ENCODE measurements at regions not wholly inside any gene's neighbourhood (a gene's known extent, or its start where the extent isn't known, plus 50 kb on each side); places are given as distances from the start of the nearest gene placed in this dataset.

DNA sequence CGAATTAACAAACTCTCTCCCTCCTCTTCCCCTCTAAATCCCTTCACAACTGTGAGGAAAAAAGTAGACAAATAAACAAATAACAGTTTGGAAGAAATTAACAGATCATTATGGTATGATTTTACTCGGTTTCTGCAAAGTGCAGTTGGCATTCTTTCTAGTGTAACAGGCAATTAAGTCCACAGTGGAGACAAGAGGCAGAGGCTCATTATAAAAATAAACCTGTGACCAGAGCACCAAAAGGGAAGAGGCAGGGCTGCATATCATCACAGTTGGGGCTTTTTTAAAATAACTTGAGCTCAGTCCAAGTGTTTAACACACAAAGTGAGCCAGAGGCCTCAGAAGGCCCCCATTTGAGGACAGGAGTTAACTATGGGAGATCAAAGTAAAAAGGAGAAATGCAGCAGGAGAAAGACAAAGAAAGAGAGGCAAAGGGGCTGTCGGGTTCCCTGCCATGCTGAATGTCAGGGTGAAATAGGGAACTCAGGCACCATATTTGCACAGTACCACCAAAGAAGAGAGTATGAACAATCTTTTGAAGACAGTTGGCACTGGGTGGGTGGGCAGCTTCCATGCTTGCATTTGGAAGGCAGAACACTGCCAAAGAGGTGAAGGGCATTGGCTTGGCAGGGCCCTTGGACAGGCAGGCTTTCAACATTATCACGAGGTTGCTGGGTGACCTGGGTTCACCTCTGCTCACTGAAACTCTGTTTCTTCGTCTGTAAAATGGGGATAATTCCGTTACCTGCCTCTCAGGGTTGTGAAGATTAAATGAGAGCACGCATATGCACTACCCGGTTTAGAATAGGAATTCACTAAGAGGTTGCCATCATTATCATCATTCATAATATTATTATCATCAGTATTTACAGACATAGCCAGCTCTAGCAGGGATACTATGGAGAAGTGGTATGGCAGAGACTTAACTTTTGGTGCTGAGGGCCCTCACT, 134.5 kb downstream of the MEX3B start:
- TF ChIP-seq FOXP2 (optimal IDR thresholded peaks at IDR 0.05; ENCODE audit: borderline replicate concordance, extremely low read depth, extremely low read length, insufficient read depth) (no peak), SIN3A (IDR thresholded peaks at IDR 0.05; ENCODE audit: borderline replicate concordance, insufficient read depth, low read length) (no peak)

GRCh38 chr15:81910355-81911021, 135.3 kb downstream of the MEX3B start:
- TF ChIP-seq SIN3A (IDR thresholded peaks at IDR 0.05; ENCODE audit: borderline replicate concordance, insufficient read depth, low read length) (no peak), TAF1 (IDR thresholded peaks at IDR 0.05; ENCODE audit: borderline replicate concordance, insufficient read depth, low read length) (no peak), POLR2AphosphoS5 (IDR thresholded peaks at IDR 0.05; ENCODE audit: low read depth, low read length) (no peak), FOXP2 (optimal IDR thresholded peaks at IDR 0.05; ENCODE audit: borderline replicate concordance, extremely low read depth, extremely low read length, insufficient read depth) (no peak), REST (IDR thresholded peaks at IDR 0.05; ENCODE audit: insufficient read depth in 1 of 2, low read depth in 2 of 2, low read length in 2 of 2) (no peak)

- TF ChIP-seq TAF1 (IDR thresholded peaks at IDR 0.05; ENCODE audit: borderline replicate concordance, insufficient read depth, low read length) (no peak), SIN3A (IDR thresholded peaks at IDR 0.05; ENCODE audit: borderline replicate concordance, insufficient read depth, low read length) (no peak), FOXP2 (optimal IDR thresholded peaks at IDR 0.05; ENCODE audit: borderline replicate concordance, extremely low read depth, extremely low read length, insufficient read depth) (no peak), REST (IDR thresholded peaks at IDR 0.05; ENCODE audit: insufficient read depth in 1 of 2, low read depth in 2 of 2, low read length in 2 of 2) (no peak)
Observed at GRCh38 chr15:81909011-81909358, 136.8 kb downstream of the MEX3B start.

DNA sequence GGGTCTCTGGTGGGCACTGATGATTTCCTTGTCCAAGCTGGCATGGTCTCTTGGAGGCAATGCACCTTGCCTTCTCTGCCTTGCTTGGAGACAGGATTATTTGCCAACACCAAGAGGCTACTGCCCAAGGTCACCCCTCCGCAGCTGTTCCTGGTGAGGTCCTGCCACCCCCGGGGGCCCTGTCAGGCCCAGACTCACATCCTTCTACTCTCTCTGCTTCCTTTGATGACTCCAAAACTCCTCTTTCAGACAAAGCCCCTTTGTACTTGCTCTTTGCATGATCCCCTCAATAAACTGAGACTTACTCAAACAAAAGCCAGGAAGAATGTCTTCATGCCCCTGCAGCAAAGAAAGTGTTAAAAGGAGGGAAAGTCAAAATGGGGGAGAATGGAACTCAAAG, 137.7 kb downstream of the MEX3B start:
- no peak for TF ChIP-seq REST (IDR thresholded peaks at IDR 0.05; ENCODE audit: insufficient read depth in 1 of 2, low read depth in 2 of 2, low read length in 2 of 2)

- TF ChIP-seq FOXP2 (optimal IDR thresholded peaks at IDR 0.05; ENCODE audit: borderline replicate concordance, extremely low read depth, extremely low read length, insufficient read depth) (no peak), REST (IDR thresholded peaks at IDR 0.05; ENCODE audit: insufficient read depth in 1 of 2, low read depth in 2 of 2, low read length in 2 of 2) (no peak), TAF1 (IDR thresholded peaks at IDR 0.05; ENCODE audit: borderline replicate concordance, insufficient read depth, low read length) (no peak), POLR2AphosphoS5 (IDR thresholded peaks at IDR 0.05; ENCODE audit: low read depth, low read length) (no peak), SIN3A (IDR thresholded peaks at IDR 0.05; ENCODE audit: borderline replicate concordance, insufficient read depth, low read length) (no peak)
Observed at GRCh38 chr15:81907521-81907920, 138.3 kb downstream of the MEX3B start.

All from PFSK-1 (cell line).